SK-N-SH treated with all-trans-retinoic acid at 6 μM for 48 hours (cell line): ENCODE measurements at regions not wholly inside any gene's neighbourhood (a gene's known extent, or its start where the extent isn't known, plus 50 kb on each side); places are given as distances from the start of the nearest gene placed in this dataset.

Experiments used
- ATAC-seq: fragments of 200-7000 bp; cut with Tn5 transposase; 3 replicates; pipeline ENCODE4 v1.9.1; 2020; ENCODE audit warnings: mild to moderate bottlenecking, moderate library complexity
- ARNTL ChIP-seq: fragments of 450-650 bp; formaldehyde crosslinking; IDR thresholded peaks from 2 replicates; pipeline ENCODE4 v1.5.0; 2020; ENCODE audit warnings: low read depth, mild to moderate bottlenecking, moderate library complexity, borderline replicate concordance
- BACH2 ChIP-seq: fragments of 250-450 bp; sonication (Bioruptor Pico); IDR thresholded peaks from 2 replicates; pipeline ENCODE4 v1.9.0; 2021; ENCODE audit warnings: mild to moderate bottlenecking, borderline replicate concordance
- CREB5 ChIP-seq: fragments of 250-450 bp; sonication (Bioruptor Pico); IDR thresholded peaks from 2 replicates; pipeline ENCODE4 v1.5.1; 2020; ENCODE audit warnings: low read depth, mild to moderate bottlenecking, moderate library complexity
- CSDC2 ChIP-seq: fragments of 250-450 bp; sonication (Bioruptor Pico); IDR thresholded peaks from 2 replicates; pipeline ENCODE4 v1.5.0; 2020; ENCODE audit warnings: mild to moderate bottlenecking, moderate library complexity
- CSRNP3 ChIP-seq: fragments of 250-450 bp; sonication (Bioruptor Pico); IDR thresholded peaks from 2 replicates; pipeline ENCODE4 v1.5.1; 2021; ENCODE audit warnings: mild to moderate bottlenecking, moderate library complexity
- ESRRG ChIP-seq: fragments of 250-450 bp; sonication (Bioruptor Pico); IDR thresholded peaks from 2 replicates; pipeline ENCODE4 v1.6.1; 2021; ENCODE audit warnings: mild to moderate bottlenecking
- GLIS3 ChIP-seq: fragments of 250-450 bp; sonication (Bioruptor Pico); IDR thresholded peaks from 2 replicates; pipeline ENCODE4 v1.5.0; 2020; ENCODE audit warnings: mild to moderate bottlenecking, moderate library complexity
- ISL1 ChIP-seq: fragments of 250-450 bp; sonication (Bioruptor Pico); IDR thresholded peaks from 2 replicates; pipeline ENCODE4 v2.1.2; 2022; ENCODE audit warnings: mild to moderate bottlenecking, moderate library complexity
- OSR1 ChIP-seq: fragments of 250-450 bp; sonication (Bioruptor Pico); IDR thresholded peaks from 2 replicates; pipeline ENCODE4 v1.8.0; 2022; ENCODE audit warnings: moderate library complexity, mild to moderate bottlenecking, inconsistent platforms
- PATZ1 ChIP-seq: fragments of 250-450 bp; sonication (Bioruptor Pico); IDR thresholded peaks from 2 replicates; pipeline ENCODE4 v1.8.0; 2020; ENCODE audit warnings: mild to moderate bottlenecking, moderate library complexity, borderline replicate concordance
- POU6F1 ChIP-seq: fragments of 250-450 bp; sonication (Bioruptor Pico); IDR thresholded peaks from 2 replicates; pipeline ENCODE4 v1.8.0; 2021; ENCODE audit warnings: low read depth, mild to moderate bottlenecking, moderate library complexity, borderline replicate concordance
- PPARA ChIP-seq: fragments of 250-450 bp; sonication (Bioruptor Pico); IDR thresholded peaks from 2 replicates; pipeline ENCODE4 v1.5.0; 2020; ENCODE audit warnings: mild to moderate bottlenecking, borderline replicate concordance
- RARB ChIP-seq: fragments of 250-450 bp; sonication (Bioruptor Pico); IDR thresholded peaks from 2 replicates; pipeline ENCODE4 v1.8.0; 2021; ENCODE audit warnings: mild to moderate bottlenecking, moderate library complexity
- SNAI2 ChIP-seq: fragments of 250-450 bp; sonication (Bioruptor Pico); IDR thresholded peaks from 2 replicates; pipeline ENCODE4 v1.5.0; 2020; ENCODE audit warnings: mild to moderate bottlenecking, moderate library complexity
- TCF4 ChIP-seq: fragments of 250-450 bp; sonication (Bioruptor Pico); IDR thresholded peaks from 2 replicates; pipeline ENCODE4 v1.8.0; 2021; ENCODE audit warnings: mild to moderate bottlenecking, moderate library complexity, borderline replicate concordance
- TOX ChIP-seq: fragments of 250-450 bp; sonication (Bioruptor Pico); IDR thresholded peaks from 2 replicates; pipeline ENCODE4 v1.8.0; 2021; ENCODE audit warnings: mild to moderate bottlenecking, moderate library complexity, borderline replicate concordance
- TSHZ2 ChIP-seq: fragments of 250-450 bp; sonication (Bioruptor Pico); IDR thresholded peaks from 2 replicates; pipeline ENCODE4 v1.5.0; 2020; ENCODE audit warnings: mild to moderate bottlenecking, moderate library complexity
- ZC3H10 ChIP-seq: fragments of 250-450 bp; sonication (Bioruptor Pico); IDR thresholded peaks from 2 replicates; pipeline ENCODE4 v1.5.1; 2021; ENCODE audit warnings: mild to moderate bottlenecking, moderate library complexity
- ZFP3 ChIP-seq: fragments of 250-450 bp; sonication (Bioruptor Pico); IDR thresholded peaks from 2 replicates; pipeline ENCODE4 v1.5.0; 2020; ENCODE audit warnings: mild to moderate bottlenecking, moderate library complexity
- ZFP30 ChIP-seq: fragments of 450-650 bp; formaldehyde crosslinking; IDR thresholded peaks from 2 replicates; pipeline ENCODE4 v1.5.0; 2022; ENCODE audit warnings: mild to moderate bottlenecking, moderate library complexity
- ZNF70 ChIP-seq: fragments of 450-650 bp; formaldehyde crosslinking; IDR thresholded peaks from 2 replicates; pipeline ENCODE4 v1.5.0; 2020; ENCODE audit warnings: mild to moderate bottlenecking, moderate library complexity
- ZNF8 ChIP-seq: fragments of 450-650 bp; formaldehyde crosslinking; IDR thresholded peaks from 2 replicates; pipeline ENCODE4 v1.5.0; 2020; ENCODE audit warnings: mild to moderate bottlenecking, moderate library complexity

- ATAC-seq = no peak; the same call in 2 of the 3 replicates
- TF ChIP-seq ESRRG = no peak
- TF ChIP-seq ZC3H10 (CRISPR knock-in tag) = no peak
- no peak for TF ChIP-seq TOX
- TF ChIP-seq ZNF8 (CRISPR knock-in tag) = no peak
- no peak for TF ChIP-seq PATZ1 (CRISPR knock-in tag)
- no peak for TF ChIP-seq PPARA (CRISPR knock-in tag)
- TF ChIP-seq ZFP3 = no peak
- TF ChIP-seq, all 23 proteins: peak for 0
Measured at GRCh38 chr7:423312-424260, 96.1 kb downstream of the PDGFA start.

- no peak for ATAC-seq
- no peak for TF ChIP-seq CREB5 (CRISPR knock-in tag)
- no peak for TF ChIP-seq OSR1 (CRISPR knock-in tag)
- no peak for TF ChIP-seq ZNF70 (CRISPR knock-in tag)
- no peak for TF ChIP-seq TOX
- no peak for TF ChIP-seq BACH2 (CRISPR knock-in tag)
- no peak for TF ChIP-seq CSDC2 (CRISPR knock-in tag)
- no peak for TF ChIP-seq SNAI2 (CRISPR knock-in tag)
- no peak for TF ChIP-seq ARNTL
Measured at GRCh38 chr7:424301-424935, 95.2 kb downstream of the PDGFA start.

- no peak; the same call in 2 of the 3 replicates for ATAC-seq
- TF ChIP-seq TCF4 (CRISPR knock-in tag) (no peak), ESRRG (no peak), CREB5 (CRISPR knock-in tag) (no peak), PPARA (CRISPR knock-in tag) (no peak), ISL1 (CRISPR knock-in tag) (no peak), CSRNP3 (no peak), ZNF8 (CRISPR knock-in tag) (no peak), TSHZ2 (no peak), ZNF70 (CRISPR knock-in tag) (no peak), ZC3H10 (CRISPR knock-in tag) (no peak), POU6F1 (CRISPR knock-in tag) (no peak), OSR1 (CRISPR knock-in tag) (no peak), BACH2 (CRISPR knock-in tag) (no peak), ARNTL (no peak), GLIS3 (CRISPR knock-in tag) (no peak), ZFP30 (no peak), PATZ1 (CRISPR knock-in tag) (no peak), RARB (CRISPR knock-in tag) (no peak), SNAI2 (CRISPR knock-in tag) (no peak)
Measured at GRCh38 chr7:424961-425793, 94.5 kb downstream of the PDGFA start.
